HL-60 (cell line): ENCODE measurements at regions not wholly inside any gene's neighbourhood (a gene's known extent, or its start where the extent isn't known, plus 50 kb on each side); places are given as distances from the start of the nearest gene placed in this dataset.

Source experiments
- CTCF ChIP-seq: IDR thresholded peaks from one replicate; pipeline ENCODE4 v1.5.1; 2011; ENCODE audit warnings: low read length, control low read depth, inconsistent platforms; ENCODE audit not compliant: insufficient read depth
- GABPA ChIP-seq: IDR thresholded peaks from 2 replicates; pipeline ENCODE4 v1.6.1; 2012; ENCODE audit warnings: low read depth
- POLR2AphosphoS5 ChIP-seq: IDR thresholded peaks from 2 replicates; pipeline ENCODE4 v1.6.1; 2012; ENCODE audit warnings: low read depth
- REST ChIP-seq: IDR thresholded peaks from 2 replicates; pipeline ENCODE4 v1.6.1; 2012; ENCODE audit warnings: low read depth; ENCODE audit not compliant: insufficient replicate concordance
- SPI1 ChIP-seq: IDR thresholded peaks from 2 replicates; pipeline ENCODE4 v1.6.1; 2012; ENCODE audit warnings: low read depth, mild to moderate bottlenecking, borderline replicate concordance

GRCh38 chr7:96636979-96637378, 72.7 kb downstream of the SEM1 start:
- TF ChIP-seq CTCF (no peak), REST (no peak), POLR2AphosphoS5 (no peak), GABPA (no peak), SPI1 (no peak)
